ENCODE measurements at regions not wholly inside any gene's neighbourhood (a gene's known extent, or its start where the extent isn't known, plus 50 kb on each side); places are given as distances from the start of the nearest gene placed in this dataset.

GRCh38 chr1:220342853-220343252 is 70.6 kb upstream of the RAB3GAP2 start:
- DNase-seq (ENCODE audit: low read depth) = no peak
- H3K4me3 ChIP-seq (ENCODE audit: low read length) = no peak overlapping the region
- no peak for TF ChIP-seq CTCF (conservative IDR thresholded peaks at IDR 0.05; ENCODE audit: low read depth, low read length)

GRCh38 chr1:220341126-220341525 is 68.9 kb upstream of the RAB3GAP2 start:
- TF ChIP-seq CTCF (conservative IDR thresholded peaks at IDR 0.05; ENCODE audit: low read depth, low read length) = no peak
- H3K4me3 ChIP-seq (ENCODE audit: low read length) = no peak overlapping the region
- no peak for DNase-seq (ENCODE audit: low read depth)

- H3K4me3 ChIP-seq (ENCODE audit: low read length) = no peak overlapping the region
- no peak for TF ChIP-seq CTCF (conservative IDR thresholded peaks at IDR 0.05; ENCODE audit: low read depth, low read length)
- no peak for DNase-seq (ENCODE audit: low read depth)
These were observed 67.3 kb upstream of the RAB3GAP2 start for GRCh38 chr1:220339581-220339980.

GRCh38 chr1:220338759-220339158 is 66.5 kb upstream of the RAB3GAP2 start:
- DNase-seq (ENCODE audit: low read depth) = no peak
- no peak overlapping the region for H3K4me3 ChIP-seq (ENCODE audit: low read length)
- no peak for TF ChIP-seq CTCF (conservative IDR thresholded peaks at IDR 0.05; ENCODE audit: low read depth, low read length)

GRCh38 chr1:220336391-220337031 is 64.3 kb upstream of the RAB3GAP2 start:
- H3K4me3 ChIP-seq (ENCODE audit: low read length) = no peak overlapping the region
- TF ChIP-seq CTCF (conservative IDR thresholded peaks at IDR 0.05; ENCODE audit: low read depth, low read length) = no peak
- peak; percentile 50 for DNase-seq (ENCODE audit: low read depth)

- TF ChIP-seq CTCF (conservative IDR thresholded peaks at IDR 0.05; ENCODE audit: low read depth, low read length) = no peak
- no peak overlapping the region for H3K4me3 ChIP-seq (ENCODE audit: low read length)
- DNase-seq (ENCODE audit: low read depth) = peak; percentile 88
These were observed 63.4 kb upstream of the RAB3GAP2 start for GRCh38 chr1:220335668-220336067.

- H3K4me3 ChIP-seq (ENCODE audit: low read length) = no peak overlapping the region
- no peak for TF ChIP-seq CTCF (conservative IDR thresholded peaks at IDR 0.05; ENCODE audit: low read depth, low read length)
- no peak for DNase-seq (ENCODE audit: low read depth)
These were observed 59.1 kb upstream of the RAB3GAP2 start for GRCh38 chr1:220331318-220331717.
